Ovary (tissue), 7 donors: ENCODE measurements at regions not wholly inside any gene's neighbourhood (a gene's known extent, or its start where the extent isn't known, plus 50 kb on each side); places are given as distances from the start of the nearest gene placed in this dataset.

Experiments used
- DNase-seq, 5 donors: peaks; one replicate each; pipeline ENCODE4 v3.0.0-alpha.2; 2019 to 2020
- H3K27ac ChIP-seq, 2 donors: fragments of 200-600 bp; one replicate each; pipeline versions ENCODE4 v1.5.1 to v1.8.0; 2019 to 2022
- H3K27me3 ChIP-seq: fragments of 200-600 bp; one replicate; pipeline ENCODE4 v1.8.0; 2022
- H3K36me3 ChIP-seq: fragments of 200-600 bp; sonication (generic); one replicate; pipeline ENCODE4 v1.5.1; 2019
- H3K4me1 ChIP-seq: one replicate; pipeline ENCODE4 v1.8.1; 2013; ENCODE audit warnings: mild to moderate bottlenecking, moderate library complexity; ENCODE audit not compliant: insufficient read depth
- H3K4me3 ChIP-seq: fragments of 200-600 bp; sonication (generic); one replicate; pipeline ENCODE4 v1.5.1; 2017
- H3K9me3 ChIP-seq, 2 donors: fragments of 200-600 bp in 1 of 2; sonication (generic) in 1 of 2; one replicate each; pipeline versions ENCODE4 v1.5.1 to v1.8.1; 2013 to 2019; ENCODE audit warnings: mild to moderate bottlenecking in 1 of 2, moderate library complexity in 1 of 2
- CTCF ChIP-seq, 3 donors: fragments of 450-650 bp in 2 of 3; fragments of 200-600 bp in 1 of 3; IDR thresholded peaks; one replicate each; pipeline versions ENCODE4 v1.5.1 to v1.8.0; 2016 to 2022; ENCODE audit warnings: antibody characterized with exemption in 3 of 3, mild to moderate bottlenecking in 1 of 3
- EP300 ChIP-seq: sonication (generic); formaldehyde crosslinking; IDR thresholded peaks from one replicate; pipeline ENCODE4 v1.6.1; 2017; ENCODE audit warnings: antibody characterized with exemption
- POLR2A ChIP-seq: fragments of 450-650 bp; IDR thresholded peaks from one replicate; pipeline ENCODE4 v1.6.1; 2017; ENCODE audit warnings: antibody characterized with exemption, mild to moderate bottlenecking, moderate library complexity
- WGBS, 3 donors: extraction: QIAGEN DNeasy Blood & Tissue Kit in 1 of 3; methylation state at CpG; one replicate each; pipeline versions ENCODE4 v1.1.5 to v1.1.7; 2013 to 2017; 5-methylcytosine and 5-hydroxymethylcytosine counted together
- intact Hi-C, 4 donors: fragments of 100-400 bp; cut with DNase I; formaldehyde crosslinking; loops; one replicate each; pipeline versions ENCODE4 v1.11.0 to v1.15.1; 2022 to 2023
- donor health status: DM: no; HTN: no; CAD: no; lungs with moderate emphysema.
- donor health status: DM: no; HTN: no; CAD: no.
- donor health status: Bipolar disorder and iron deficiency.
- donor health status: DM: no; HTN: no; CAD: no.
- donor health status: DM: yes; HTN: yes; CAD: no.

GRCh38 chr12:115850957-115851356 lies 426.5 kb downstream of the MED13L start:
- WGBS, 3 donors: 39 to 69% (median 58%) methylated on average over 1 of the region's 1 CpG
- Histone ChIP-seq H3K4me1 (no peaks in the 10 kb centered on the region), H3K27me3 (no peaks in the 10 kb centered on the region), H3K27ac (no peak overlapping the region), H3K9me3 (no peaks in the 10 kb centered on the region), H3K4me3 (no peak overlapping the region), H3K36me3 (no peaks in the 10 kb centered on the region)
- intact Hi-C loops: no loop called here
- TF ChIP-seq EP300: no peak
- no peak for TF ChIP-seq POLR2A
- no peak for TF ChIP-seq CTCF (IDR thresholded peaks at IDR 0.05)
- no peak for DNase-seq

GRCh38 chr12:115849262-115849943 lies 428.1 kb downstream of the MED13L start:
- Histone ChIP-seq H3K36me3 (no peaks in the 10 kb centered on the region), H3K4me1 (no peaks in the 10 kb centered on the region), H3K27me3 (no peaks in the 10 kb centered on the region), H3K4me3 (no peak overlapping the region), H3K27ac (no peak overlapping the region), H3K9me3 (no peaks in the 10 kb centered on the region)
- no peak for DNase-seq
- intact Hi-C loops: no loop called here
- WGBS, 3 donors: 81 to 92% (median 85%) methylated on average over 8 of the region's 8 CpGs
- TF ChIP-seq CTCF (IDR thresholded peaks at IDR 0.05): no peak
- no peak for TF ChIP-seq POLR2A
- no peak for TF ChIP-seq EP300

GRCh38 chr12:115847398-115847797 lies 430.1 kb downstream of the MED13L start:
- DNase-seq: no peak
- Histone ChIP-seq H3K27ac (no peak overlapping the region), H3K9me3 (no peaks in the 10 kb centered on the region), H3K27me3 (no peaks in the 10 kb centered on the region), H3K4me3 (no peak overlapping the region), H3K4me1 (no peaks in the 10 kb centered on the region), H3K36me3 (no peaks in the 10 kb centered on the region)
- intact Hi-C loops: no loop called here
- TF ChIP-seq EP300: no peak
- TF ChIP-seq POLR2A: no peak
- no peak for TF ChIP-seq CTCF (IDR thresholded peaks at IDR 0.05)

GRCh38 chr12:115846516-115846915 lies 431.0 kb downstream of the MED13L start:
- Histone ChIP-seq H3K4me1 (no peaks in the 10 kb centered on the region), H3K36me3 (no peaks in the 10 kb centered on the region), H3K27me3 (no peaks in the 10 kb centered on the region), H3K4me3 (no peak overlapping the region), H3K27ac (no peak overlapping the region), H3K9me3 (no peaks in the 10 kb centered on the region)
- TF ChIP-seq CTCF (IDR thresholded peaks at IDR 0.05): no peak
- TF ChIP-seq POLR2A: no peak
- no peak for TF ChIP-seq EP300
- no peak for DNase-seq
- 43 to 49% (median 46%) methylated on average over 4 of the region's 4 CpGs for WGBS, 3 donors
- intact Hi-C loops: no loop called here
